Suprapubic skin (tissue), 4 donors: ENCODE measurements at regions not wholly inside any gene's neighbourhood (a gene's known extent, or its start where the extent isn't known, plus 50 kb on each side); places are given as distances from the start of the nearest gene placed in this dataset.

Experiments used
- EP300 ChIP-seq: sonication (generic); formaldehyde crosslinking; IDR thresholded peaks from one replicate; pipeline ENCODE4 v1.6.1; 2017; ENCODE audit warnings: antibody characterized with exemption
- POLR2A ChIP-seq, 2 donors: fragments of 450-650 bp; IDR thresholded peaks; one replicate each; pipeline ENCODE4 v1.6.1; 2017; ENCODE audit warnings: antibody characterized with exemption in 2 of 2, mild to moderate bottlenecking in 2 of 2, moderate library complexity in 2 of 2
- POLR2AphosphoS5 ChIP-seq, 3 donors: sonication (generic); formaldehyde crosslinking; IDR thresholded peaks; one replicate each; pipeline ENCODE4 v1.6.1; 2017; ENCODE audit warnings: antibody characterized with exemption in 3 of 3
- TF ChIP-seq, protein P1 (sequence below), 2 donors: fragments of 200-600 bp in 1 of 2; fragments of 450-650 bp in 1 of 2; sonication (generic) in 1 of 2; IDR thresholded peaks; one replicate each; pipeline ENCODE4 v1.5.1; 2016 to 2019; ENCODE audit warnings: antibody characterized with exemption in 2 of 2, mild to moderate bottlenecking in 1 of 2, moderate library complexity in 1 of 2

DNA sequence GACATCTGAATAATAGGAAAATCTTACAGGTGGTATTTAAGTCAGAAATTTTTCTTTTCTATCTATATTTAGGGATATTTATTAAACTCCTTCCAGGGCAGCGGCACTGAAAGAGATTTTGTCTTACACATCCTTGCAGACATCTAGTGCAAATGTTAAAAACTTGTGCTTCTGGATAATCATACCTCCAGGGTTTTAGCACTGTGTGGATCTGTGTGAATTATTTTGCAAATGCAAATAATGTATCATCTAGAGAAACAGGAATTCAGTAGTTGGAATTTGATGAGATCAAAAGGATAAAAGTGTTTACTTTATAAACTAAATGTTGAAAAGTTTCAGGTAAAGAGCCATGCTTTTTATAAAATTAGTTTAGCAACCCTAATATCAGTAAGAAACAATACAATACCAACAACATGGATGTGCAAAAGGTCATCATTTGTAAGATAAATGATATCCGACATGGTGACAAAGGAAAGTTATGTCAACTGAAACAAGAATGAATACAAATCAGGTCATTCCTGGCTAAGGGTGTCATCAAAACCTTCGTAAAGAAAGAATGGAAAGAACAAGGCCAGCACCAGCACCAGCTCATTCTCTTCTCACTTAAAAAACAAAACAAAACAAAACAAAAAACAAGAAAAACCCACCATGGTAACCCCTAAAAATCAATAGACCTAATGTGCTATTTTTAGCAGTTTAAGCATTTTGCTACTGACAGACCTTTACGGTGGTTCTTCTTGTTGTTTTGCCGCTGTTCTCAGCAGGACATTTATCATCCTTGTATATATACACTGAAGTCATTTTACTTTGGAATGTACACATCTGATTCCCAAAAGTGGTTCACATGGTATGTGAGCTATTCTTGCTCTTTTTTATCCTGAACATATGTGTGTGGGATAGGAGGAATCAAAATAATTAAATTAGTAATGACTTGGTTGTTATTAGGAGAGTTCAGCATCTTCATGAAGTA lies 219.7 kb upstream of the NDST3 start:
- TF ChIP-seq, protein P1, sequence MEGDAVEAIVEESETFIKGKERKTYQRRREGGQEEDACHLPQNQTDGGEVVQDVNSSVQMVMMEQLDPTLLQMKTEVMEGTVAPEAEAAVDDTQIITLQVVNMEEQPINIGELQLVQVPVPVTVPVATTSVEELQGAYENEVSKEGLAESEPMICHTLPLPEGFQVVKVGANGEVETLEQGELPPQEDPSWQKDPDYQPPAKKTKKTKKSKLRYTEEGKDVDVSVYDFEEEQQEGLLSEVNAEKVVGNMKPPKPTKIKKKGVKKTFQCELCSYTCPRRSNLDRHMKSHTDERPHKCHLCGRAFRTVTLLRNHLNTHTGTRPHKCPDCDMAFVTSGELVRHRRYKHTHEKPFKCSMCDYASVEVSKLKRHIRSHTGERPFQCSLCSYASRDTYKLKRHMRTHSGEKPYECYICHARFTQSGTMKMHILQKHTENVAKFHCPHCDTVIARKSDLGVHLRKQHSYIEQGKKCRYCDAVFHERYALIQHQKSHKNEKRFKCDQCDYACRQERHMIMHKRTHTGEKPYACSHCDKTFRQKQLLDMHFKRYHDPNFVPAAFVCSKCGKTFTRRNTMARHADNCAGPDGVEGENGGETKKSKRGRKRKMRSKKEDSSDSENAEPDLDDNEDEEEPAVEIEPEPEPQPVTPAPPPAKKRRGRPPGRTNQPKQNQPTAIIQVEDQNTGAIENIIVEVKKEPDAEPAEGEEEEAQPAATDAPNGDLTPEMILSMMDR (IDR thresholded peaks at IDR 0.05) = no peak
- no peak for TF ChIP-seq POLR2A (IDR thresholded peaks at IDR 0.05)
- no peak for TF ChIP-seq EP300
- no peak for TF ChIP-seq POLR2AphosphoS5 (IDR thresholded peaks at IDR 0.05)
